ENCODE measurements at regions not wholly inside any gene's neighbourhood (a gene's known extent, or its start where the extent isn't known, plus 50 kb on each side); places are given as distances from the start of the nearest gene placed in this dataset.
"Not testable (repeated sequence)": the region's sequence is repeated elsewhere in the genome, so short reads cannot be mapped to it uniquely, and the experiment has no call there.

- H2BK20ac ChIP-seq (ENCODE audit: low read depth, low read length): no peak overlapping the region
- H3K18ac ChIP-seq (ENCODE audit: low read depth, low read length): no peak overlapping the region
- no peaks in the 10 kb centered on the region for H3K36me3 ChIP-seq (ENCODE audit: control insufficient read depth, insufficient read depth, low read length)
- DNase-seq (no peak), ATAC-seq (ENCODE audit: low read depth) (no peak)
- no peak overlapping the region for H3K4me2 ChIP-seq (ENCODE audit: low read depth, low read length)
- WGBS, 2 experiments (ENCODE audit: extremely low coverage in 2 of 2, insufficient read length in 1 of 2): no CpG with 5 or more reads among the region's 2 CpGs
- H3K23ac ChIP-seq (ENCODE audit: low read depth, low read length): no peak overlapping the region
- no peaks in the 10 kb centered on the region for H4K20me1 ChIP-seq (ENCODE audit: insufficient read depth, low read length)
- no peak overlapping the region for H3K4ac ChIP-seq (ENCODE audit: low read depth, low read length)
- TF ChIP-seq RAD21 (IDR thresholded peaks at IDR 0.05; ENCODE audit: low read length): no peak
- no peak overlapping the region for H2AK9ac ChIP-seq (replicated peaks; ENCODE audit: low read depth, low read length, poor library complexity)
- H3K4me3 ChIP-seq (ENCODE audit: insufficient read depth, low read depth, low read length): no peak overlapping the region
- no peaks in the 10 kb centered on the region for H3K4me1 ChIP-seq (ENCODE audit: control insufficient read depth, insufficient read depth, low read length)
- H3K14ac ChIP-seq (replicated peaks; ENCODE audit: low read depth, low read length): no peak overlapping the region
- H2AK5ac ChIP-seq (ENCODE audit: low read depth, low read length): no peak overlapping the region
- intact Hi-C loops (cut with micrococcal nuclease): no loop called here
- no peak overlapping the region for H4K5ac ChIP-seq (ENCODE audit: low read depth, low read length)
- no peak overlapping the region for H2BK5ac ChIP-seq (ENCODE audit: low read depth, low read length, poor library complexity, severe bottlenecking)
- H2BK15ac ChIP-seq (ENCODE audit: low read depth, low read length): no peak overlapping the region
- no peak overlapping the region for H3K27ac ChIP-seq (ENCODE audit: insufficient read depth, low read length)
- dilution Hi-C loops (cut with HindIII; ENCODE audit: low sequenced_read_pairs, unreplicated experiment): no loop called here
- ChIA-PET CTCF (no interaction called here), POLR2A (ENCODE audit: unreplicated experiment) (interaction anchor here (0.6 kb wide), 1 partner anchor 8 kb away, joined by 5 read pairs; no protein-coding TSS in a partner anchor)
- H2BK120ac ChIP-seq (ENCODE audit: low read depth, low read length): no peak overlapping the region
- H3K79me1 ChIP-seq (ENCODE audit: low read depth in 1 of 2, low read length in 2 of 2): no peaks in the 10 kb centered on the region
- H3K9ac ChIP-seq (ENCODE audit: low read depth, low read length): no peak overlapping the region
- H4K8ac ChIP-seq (ENCODE audit: low read depth in 2 of 2, low read length in 2 of 2): no peak overlapping the region
- in situ Hi-C loops (cut with MboI; ENCODE audit: low sequenced_read_pairs): no loop called here
- no TSS peak for BruUV-seq (replicated peaks)
- no peaks in the 10 kb centered on the region for H3K9me3 ChIP-seq (ENCODE audit: control insufficient read depth, insufficient read depth, low read length)
- H2AFZ ChIP-seq (replicated peaks; ENCODE audit: low read length, poor library complexity): no peak overlapping the region
- no peak overlapping the region for H3K56ac ChIP-seq (ENCODE audit: extremely low read depth, insufficient read depth, low read length)
- H4K91ac ChIP-seq (ENCODE audit: insufficient read depth, low read depth, low read length): no peak overlapping the region
- no peaks in the 10 kb centered on the region for H3K27me3 ChIP-seq (ENCODE audit: control insufficient read depth, insufficient read depth, low read length)
- no peaks in the 10 kb centered on the region for H3K9me1 ChIP-seq (ENCODE audit: insufficient read depth, low read length)
These were observed 141.1 kb downstream of the MSL3 start for GRCh38 chrX:11899091-11899490.

DNA sequence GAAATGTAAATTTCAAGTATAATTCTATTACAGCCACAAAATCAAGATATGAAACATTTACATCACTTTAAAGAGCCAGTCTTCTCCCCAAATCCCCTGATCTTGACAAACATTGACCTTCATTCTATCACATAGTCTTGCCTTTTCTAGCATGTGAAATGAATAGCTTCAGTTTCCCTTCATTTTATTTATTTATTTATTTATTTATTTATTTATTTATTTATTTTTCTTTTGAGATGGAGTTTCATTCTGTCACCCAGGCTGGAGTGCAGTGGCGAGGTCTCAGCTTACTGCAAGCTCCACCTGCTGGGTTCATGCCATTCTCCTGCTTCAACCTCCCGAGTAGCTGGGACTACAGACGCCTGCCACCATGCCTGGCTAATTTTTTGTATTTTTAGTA lies 147.9 kb downstream of the MSL3 start:
- H3K23ac ChIP-seq (ENCODE audit: low read depth, low read length); H3K9me3 ChIP-seq (ENCODE audit: control insufficient read depth, insufficient read depth, low read length); POLR2A ChIA-PET (ENCODE audit: unreplicated experiment); H3K79me1 ChIP-seq (ENCODE audit: low read depth in 1 of 2, low read length in 2 of 2); BruUV-seq (replicated peaks); H2AFZ ChIP-seq (replicated peaks; ENCODE audit: low read length, poor library complexity); H2BK120ac ChIP-seq (ENCODE audit: low read depth, low read length); H2BK5ac ChIP-seq (ENCODE audit: low read depth, low read length, poor library complexity, severe bottlenecking); H3K56ac ChIP-seq (ENCODE audit: extremely low read depth, insufficient read depth, low read length); CTCF ChIA-PET; H4K91ac ChIP-seq (ENCODE audit: insufficient read depth, low read depth, low read length); H3K9ac ChIP-seq (ENCODE audit: low read depth, low read length); H2BK15ac ChIP-seq (ENCODE audit: low read depth, low read length); H3K36me3 ChIP-seq (ENCODE audit: control insufficient read depth, insufficient read depth, low read length); H4K20me1 ChIP-seq (ENCODE audit: insufficient read depth, low read length); H3K4me2 ChIP-seq (ENCODE audit: low read depth, low read length); H3K9me1 ChIP-seq (ENCODE audit: insufficient read depth, low read length); H3K4me1 ChIP-seq (ENCODE audit: control insufficient read depth, insufficient read depth, low read length); H3K18ac ChIP-seq (ENCODE audit: low read depth, low read length); H2AK5ac ChIP-seq (ENCODE audit: low read depth, low read length); DNase-seq; H3K14ac ChIP-seq (replicated peaks; ENCODE audit: low read depth, low read length); H2AK9ac ChIP-seq (replicated peaks; ENCODE audit: low read depth, low read length, poor library complexity); ATAC-seq (ENCODE audit: low read depth); H2BK20ac ChIP-seq (ENCODE audit: low read depth, low read length); H3K4ac ChIP-seq (ENCODE audit: low read depth, low read length); H3K27ac ChIP-seq (ENCODE audit: insufficient read depth, low read length); dilution Hi-C loops (cut with HindIII; ENCODE audit: low sequenced_read_pairs, unreplicated experiment); H3K4me3 ChIP-seq (ENCODE audit: insufficient read depth, low read depth, low read length); H4K5ac ChIP-seq (ENCODE audit: low read depth, low read length); H3K27me3 ChIP-seq (ENCODE audit: control insufficient read depth, insufficient read depth, low read length); in situ Hi-C loops (cut with MboI; ENCODE audit: low sequenced_read_pairs); H4K8ac ChIP-seq (ENCODE audit: low read depth in 2 of 2, low read length in 2 of 2): not testable (repeated sequence)
- WGBS, 2 experiments (ENCODE audit: extremely low coverage in 2 of 2, insufficient read length in 1 of 2): no CpG with 5 or more reads among the region's 3 CpGs
- intact Hi-C loops (cut with micrococcal nuclease): loop anchor here (5.0 kb wide), 1 partner anchor 114 kb away; no protein-coding TSS in a partner anchor

Measured in IMR-90 (cell line).